ENCODE measurements at regions not wholly inside any gene's neighbourhood (a gene's known extent, or its start where the extent isn't known, plus 50 kb on each side); places are given as distances from the start of the nearest gene placed in this dataset.

GRCh38 chr7:80057488-80057887 is 77.1 kb upstream of the GNAI1 start:
- TF ChIP-seq ZFX (IDR thresholded peaks at IDR 0.05; ENCODE audit: borderline replicate concordance) (no peak), CTCF (IDR thresholded peaks at IDR 0.05) (no peak)
- no peak overlapping the region for H3K27ac ChIP-seq

- no peak for TF ChIP-seq CTCF (IDR thresholded peaks at IDR 0.05)
- no peak for TF ChIP-seq ZFX (IDR thresholded peaks at IDR 0.05; ENCODE audit: borderline replicate concordance)
- H3K27ac ChIP-seq, result no peak overlapping the region
These were observed 80.3 kb upstream of the GNAI1 start for GRCh38 chr7:80054356-80054755.

- H3K27ac ChIP-seq, result no peak overlapping the region
- no peak for TF ChIP-seq CTCF (IDR thresholded peaks at IDR 0.05)
- TF ChIP-seq ZFX (IDR thresholded peaks at IDR 0.05; ENCODE audit: borderline replicate concordance), result no peak
These were observed 81.5 kb upstream of the GNAI1 start for GRCh38 chr7:80053124-80053523.

GRCh38 chr7:80047856-80048459 is 86.7 kb upstream of the GNAI1 start:
- H3K27ac ChIP-seq, result no peak overlapping the region
- no peak for TF ChIP-seq ZFX (IDR thresholded peaks at IDR 0.05; ENCODE audit: borderline replicate concordance)
- peak; percentile 82 for TF ChIP-seq CTCF (IDR thresholded peaks at IDR 0.05)

- no peak overlapping the region for H3K27ac ChIP-seq
- TF ChIP-seq CTCF (IDR thresholded peaks at IDR 0.05), result no peak
- TF ChIP-seq ZFX (IDR thresholded peaks at IDR 0.05; ENCODE audit: borderline replicate concordance), result no peak
These were observed 87.6 kb upstream of the GNAI1 start for GRCh38 chr7:80047032-80047431.

- H3K27ac ChIP-seq, result no peak overlapping the region
- TF ChIP-seq CTCF (IDR thresholded peaks at IDR 0.05), result no peak
- no peak for TF ChIP-seq ZFX (IDR thresholded peaks at IDR 0.05; ENCODE audit: borderline replicate concordance)
These were observed 89.8 kb upstream of the GNAI1 start for GRCh38 chr7:80044796-80045195.

- no peak for TF ChIP-seq ZFX (IDR thresholded peaks at IDR 0.05; ENCODE audit: borderline replicate concordance)
- TF ChIP-seq CTCF (IDR thresholded peaks at IDR 0.05), result no peak
- no peak overlapping the region for H3K27ac ChIP-seq
These were observed 93.9 kb upstream of the GNAI1 start for GRCh38 chr7:80040752-80041151.
